Kidney epithelial cell (primary cell): ENCODE measurements at regions not wholly inside any gene's neighbourhood (a gene's known extent, or its start where the extent isn't known, plus 50 kb on each side); places are given as distances from the start of the nearest gene placed in this dataset.
"Not testable (repeated sequence)": the region's sequence is repeated elsewhere in the genome, so short reads cannot be mapped to it uniquely, and the experiment has no call there.

ENCODE experiments used
- DNase-seq: peaks from one replicate; pipeline ENCODE4 v3.0.0-alpha.2; 2010; ENCODE audit warnings: low read depth
- H3K27me3 ChIP-seq: 2 replicates; pipeline ENCODE4 v1.6.0; 2011; ENCODE audit warnings: low read length; ENCODE audit not compliant: control insufficient read depth, insufficient read depth
- H3K36me3 ChIP-seq: 2 replicates; pipeline ENCODE4 v1.5.1; 2011; ENCODE audit warnings: low read length; ENCODE audit not compliant: control insufficient read depth, insufficient read depth
- H3K4me3 ChIP-seq: 2 replicates; pipeline ENCODE4 v1.5.1; 2011; ENCODE audit warnings: low read depth, mild to moderate bottlenecking, control low read depth, low read length
- TF ChIP-seq, protein P1 (sequence below): IDR thresholded peaks from 2 replicates; pipeline ENCODE4 v1.5.1; 2011; ENCODE audit warnings: mild to moderate bottlenecking, moderate library complexity, low read length, control low read depth, inconsistent platforms; ENCODE audit not compliant: insufficient read depth, poor library complexity, severe bottlenecking

DNA sequence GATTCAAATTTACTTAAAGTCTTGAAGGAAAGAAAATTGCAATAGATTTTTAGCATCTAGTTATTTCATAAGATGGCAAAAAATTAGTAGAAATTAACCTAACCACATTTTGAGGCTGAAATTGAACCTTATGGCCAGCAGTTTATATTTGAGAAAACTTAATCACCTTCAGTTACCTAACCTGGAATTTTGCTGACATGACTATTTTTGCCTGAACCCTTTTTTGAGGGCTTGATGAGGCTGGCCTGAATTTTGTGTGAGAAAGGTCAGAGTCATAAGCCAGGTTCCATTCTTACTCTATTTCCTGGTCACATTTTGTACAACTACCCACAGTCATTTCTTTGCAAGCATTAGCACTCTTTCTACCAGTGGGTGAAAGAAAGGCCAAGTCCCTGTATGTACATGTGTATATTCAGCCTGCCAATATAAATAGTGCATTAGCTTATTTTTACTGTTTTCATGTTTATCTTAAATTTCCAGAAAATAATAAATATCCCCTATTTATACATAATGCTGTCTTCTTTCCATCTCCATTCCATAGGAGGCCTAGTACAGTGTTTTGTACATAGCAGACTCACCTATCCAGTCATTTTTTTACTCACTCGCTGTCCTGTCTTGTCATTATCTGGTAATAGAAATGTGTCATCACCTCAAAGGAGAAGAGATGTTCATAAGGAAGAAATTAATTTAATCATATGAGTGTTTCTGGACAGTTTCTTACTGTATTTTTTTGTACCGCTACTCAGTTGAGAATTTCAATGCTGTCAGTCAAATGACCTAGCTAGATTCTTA is 108.4 kb upstream of the SGCD start:
- Histone ChIP-seq H3K27me3 (no peaks in the 10 kb centered on the region), H3K4me3 (no peak overlapping the region), H3K36me3 (no peaks in the 10 kb centered on the region)
- TF ChIP-seq, protein P1, sequence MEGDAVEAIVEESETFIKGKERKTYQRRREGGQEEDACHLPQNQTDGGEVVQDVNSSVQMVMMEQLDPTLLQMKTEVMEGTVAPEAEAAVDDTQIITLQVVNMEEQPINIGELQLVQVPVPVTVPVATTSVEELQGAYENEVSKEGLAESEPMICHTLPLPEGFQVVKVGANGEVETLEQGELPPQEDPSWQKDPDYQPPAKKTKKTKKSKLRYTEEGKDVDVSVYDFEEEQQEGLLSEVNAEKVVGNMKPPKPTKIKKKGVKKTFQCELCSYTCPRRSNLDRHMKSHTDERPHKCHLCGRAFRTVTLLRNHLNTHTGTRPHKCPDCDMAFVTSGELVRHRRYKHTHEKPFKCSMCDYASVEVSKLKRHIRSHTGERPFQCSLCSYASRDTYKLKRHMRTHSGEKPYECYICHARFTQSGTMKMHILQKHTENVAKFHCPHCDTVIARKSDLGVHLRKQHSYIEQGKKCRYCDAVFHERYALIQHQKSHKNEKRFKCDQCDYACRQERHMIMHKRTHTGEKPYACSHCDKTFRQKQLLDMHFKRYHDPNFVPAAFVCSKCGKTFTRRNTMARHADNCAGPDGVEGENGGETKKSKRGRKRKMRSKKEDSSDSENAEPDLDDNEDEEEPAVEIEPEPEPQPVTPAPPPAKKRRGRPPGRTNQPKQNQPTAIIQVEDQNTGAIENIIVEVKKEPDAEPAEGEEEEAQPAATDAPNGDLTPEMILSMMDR: no peak
- DNase-seq: no peak

DNA sequence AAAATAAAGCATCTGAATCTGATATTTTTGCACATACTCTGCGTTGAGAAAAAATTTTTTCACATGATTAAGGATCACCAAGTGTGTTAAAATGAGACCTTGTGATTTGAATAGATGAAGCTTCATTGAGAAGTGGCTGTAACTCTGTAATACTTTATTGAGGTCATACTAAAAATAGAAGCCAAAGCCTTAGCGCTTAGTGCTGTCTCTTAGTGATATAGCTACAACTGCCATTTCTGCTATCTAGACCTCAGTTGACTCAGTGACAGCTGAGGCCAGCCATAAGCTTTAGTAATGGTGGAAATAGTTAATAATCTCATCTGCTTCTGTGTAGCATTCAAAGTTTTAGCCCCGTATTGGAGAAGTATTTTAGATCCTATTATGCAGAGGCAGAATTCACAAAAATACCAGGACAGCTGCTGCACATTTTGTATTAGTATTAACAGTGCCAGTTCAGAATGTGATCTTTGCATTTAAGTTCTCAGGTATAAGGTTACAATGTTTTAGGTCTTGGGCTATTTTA is 107.4 kb upstream of the SGCD start:
- TF ChIP-seq, protein P1: no peak
- Histone ChIP-seq H3K4me3 (no peak overlapping the region), H3K27me3 (no peaks in the 10 kb centered on the region), H3K36me3 (no peaks in the 10 kb centered on the region)
- DNase-seq: no peak

DNA sequence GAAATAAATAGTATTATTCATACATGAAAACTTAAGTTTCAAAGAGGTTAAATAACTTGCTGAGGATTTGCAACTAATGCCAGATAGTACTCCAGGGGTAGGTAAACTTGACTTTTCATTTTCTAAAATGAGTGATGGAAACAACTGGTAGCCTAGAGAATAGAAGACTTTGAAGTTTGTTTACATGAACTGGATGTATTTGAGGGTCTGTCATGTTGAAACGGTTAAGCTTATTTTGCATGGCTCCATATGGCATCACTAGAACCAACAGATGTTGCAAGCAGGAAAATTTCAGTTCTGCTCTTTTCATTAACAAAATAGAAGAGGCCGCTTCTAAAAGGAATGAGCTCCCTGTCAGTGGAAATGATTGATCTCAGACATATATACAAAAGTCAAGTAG is 105.1 kb upstream of the SGCD start:
- H3K36me3 ChIP-seq: no peaks in the 10 kb centered on the region
- no peaks in the 10 kb centered on the region for H3K27me3 ChIP-seq
- TF ChIP-seq, protein P1: no peak
- DNase-seq: no peak
- no peak overlapping the region for H3K4me3 ChIP-seq

DNA sequence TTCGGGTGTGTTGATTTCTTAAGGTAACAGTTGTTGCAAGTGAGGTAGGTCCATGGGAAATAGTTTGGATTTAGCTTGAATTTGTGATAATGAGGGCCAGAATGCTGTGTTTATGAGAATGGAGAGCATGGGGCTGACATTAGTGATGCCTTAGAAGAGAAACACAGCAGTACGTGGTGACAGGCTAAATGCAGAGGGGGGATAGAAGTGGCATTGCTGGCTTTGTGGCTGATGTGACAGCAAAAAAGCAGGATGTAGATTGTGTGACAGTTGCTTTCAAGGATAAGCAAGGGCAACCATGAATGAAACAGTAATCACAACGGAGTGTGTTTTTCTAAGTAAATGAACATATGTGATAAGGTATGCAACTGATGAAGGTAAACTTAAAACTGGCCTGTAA is 103.4 kb upstream of the SGCD start:
- DNase-seq: no peak

DNA sequence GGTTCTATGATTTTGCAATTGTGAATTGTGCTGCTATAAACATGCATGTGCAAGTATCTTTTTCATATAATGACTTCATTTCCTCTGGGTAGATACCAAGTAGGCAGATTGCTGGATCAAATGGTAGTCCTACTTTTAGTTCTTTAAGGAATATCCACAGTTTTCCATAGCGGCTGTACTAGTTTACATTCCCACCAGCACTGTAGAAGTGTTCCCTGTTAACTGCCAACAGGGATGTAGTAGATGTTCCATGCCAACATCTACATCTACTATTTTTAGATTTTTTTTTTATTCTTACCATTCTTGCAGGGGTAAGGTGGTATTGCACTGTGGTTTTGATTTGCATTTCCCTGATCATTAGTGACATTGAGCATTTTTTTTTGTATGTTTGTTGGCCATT is 100.5 kb upstream of the SGCD start:
- not testable (repeated sequence) for H3K4me3 ChIP-seq, H3K27me3 ChIP-seq, H3K36me3 ChIP-seq, DNase-seq

More for the DNA sequence above, 103.4 kb upstream of the SGCD start:
- no peak overlapping the region for H3K4me3 ChIP-seq
- no peaks in the 10 kb centered on the region for H3K36me3 ChIP-seq
- H3K27me3 ChIP-seq: no peaks in the 10 kb centered on the region
- TF ChIP-seq, protein P1: no peak

DNA sequence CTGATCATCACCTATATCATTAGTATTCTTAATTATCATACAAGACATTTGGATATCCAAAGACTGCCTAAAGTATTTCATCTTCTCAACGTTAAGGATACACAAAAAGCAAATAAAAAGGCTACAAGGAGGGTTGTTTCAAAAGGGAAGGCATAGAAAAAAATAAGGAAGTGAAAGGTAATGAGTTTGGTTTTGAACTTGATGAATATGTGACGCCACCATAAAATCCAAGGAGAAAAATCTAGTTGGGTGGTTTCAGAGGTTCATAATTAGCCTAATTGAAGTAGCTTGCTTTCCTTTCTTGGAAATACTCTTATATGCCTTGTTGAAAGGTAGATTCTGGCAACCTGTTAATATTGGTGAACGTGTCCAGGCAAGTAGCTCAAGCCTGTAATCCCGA is 96.1 kb upstream of the SGCD start:
- no peak for DNase-seq
- H3K4me3 ChIP-seq: no peak overlapping the region
- no peaks in the 10 kb centered on the region for H3K27me3 ChIP-seq
- TF ChIP-seq, protein P1: no peak
- no peaks in the 10 kb centered on the region for H3K36me3 ChIP-seq
